Choroid plexus epithelial cell (primary cell): ENCODE measurements at regions not wholly inside any gene's neighbourhood (a gene's known extent, or its start where the extent isn't known, plus 50 kb on each side); places are given as distances from the start of the nearest gene placed in this dataset.

Experiments used
- DNase-seq: peaks from one replicate; pipeline ENCODE4 v3.0.0-alpha.2; 2010; ENCODE audit warnings: low read depth
- H3K4me3 ChIP-seq: 2 replicates; pipeline ENCODE4 v1.5.1; 2011; ENCODE audit warnings: low read depth, mild to moderate bottlenecking, control low read depth, low read length, moderate library complexity
- TF ChIP-seq, protein P1 (sequence below): conservative IDR thresholded peaks from 2 replicates; pipeline ENCODE4 v1.5.1; 2011; ENCODE audit warnings: low read depth, mild to moderate bottlenecking, control low read depth, inconsistent platforms, low read length, moderate library complexity

DNA sequence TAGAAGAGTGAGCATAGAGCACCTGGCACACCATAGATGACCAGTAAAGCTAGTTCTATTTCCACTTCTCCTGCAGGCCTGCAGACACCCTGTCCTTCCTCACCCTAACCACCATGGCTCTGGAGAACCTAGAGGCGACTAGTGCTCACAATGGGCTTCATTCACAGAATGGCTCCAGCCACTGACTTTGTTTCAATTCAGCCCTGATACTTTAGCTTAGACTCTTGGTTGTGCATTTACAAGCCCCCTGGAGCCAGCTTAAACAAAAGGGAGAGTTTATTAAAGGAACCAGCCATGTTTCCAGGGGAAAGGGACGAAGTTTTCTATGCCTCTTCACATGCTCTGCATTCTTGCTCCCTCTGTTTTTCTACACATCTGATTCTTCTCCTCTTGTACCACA is 123.7 kb downstream of the NAV1 start:
- no peak for DNase-seq
- no peak overlapping the region for H3K4me3 ChIP-seq
- TF ChIP-seq, protein P1, sequence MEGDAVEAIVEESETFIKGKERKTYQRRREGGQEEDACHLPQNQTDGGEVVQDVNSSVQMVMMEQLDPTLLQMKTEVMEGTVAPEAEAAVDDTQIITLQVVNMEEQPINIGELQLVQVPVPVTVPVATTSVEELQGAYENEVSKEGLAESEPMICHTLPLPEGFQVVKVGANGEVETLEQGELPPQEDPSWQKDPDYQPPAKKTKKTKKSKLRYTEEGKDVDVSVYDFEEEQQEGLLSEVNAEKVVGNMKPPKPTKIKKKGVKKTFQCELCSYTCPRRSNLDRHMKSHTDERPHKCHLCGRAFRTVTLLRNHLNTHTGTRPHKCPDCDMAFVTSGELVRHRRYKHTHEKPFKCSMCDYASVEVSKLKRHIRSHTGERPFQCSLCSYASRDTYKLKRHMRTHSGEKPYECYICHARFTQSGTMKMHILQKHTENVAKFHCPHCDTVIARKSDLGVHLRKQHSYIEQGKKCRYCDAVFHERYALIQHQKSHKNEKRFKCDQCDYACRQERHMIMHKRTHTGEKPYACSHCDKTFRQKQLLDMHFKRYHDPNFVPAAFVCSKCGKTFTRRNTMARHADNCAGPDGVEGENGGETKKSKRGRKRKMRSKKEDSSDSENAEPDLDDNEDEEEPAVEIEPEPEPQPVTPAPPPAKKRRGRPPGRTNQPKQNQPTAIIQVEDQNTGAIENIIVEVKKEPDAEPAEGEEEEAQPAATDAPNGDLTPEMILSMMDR: no peak

DNA sequence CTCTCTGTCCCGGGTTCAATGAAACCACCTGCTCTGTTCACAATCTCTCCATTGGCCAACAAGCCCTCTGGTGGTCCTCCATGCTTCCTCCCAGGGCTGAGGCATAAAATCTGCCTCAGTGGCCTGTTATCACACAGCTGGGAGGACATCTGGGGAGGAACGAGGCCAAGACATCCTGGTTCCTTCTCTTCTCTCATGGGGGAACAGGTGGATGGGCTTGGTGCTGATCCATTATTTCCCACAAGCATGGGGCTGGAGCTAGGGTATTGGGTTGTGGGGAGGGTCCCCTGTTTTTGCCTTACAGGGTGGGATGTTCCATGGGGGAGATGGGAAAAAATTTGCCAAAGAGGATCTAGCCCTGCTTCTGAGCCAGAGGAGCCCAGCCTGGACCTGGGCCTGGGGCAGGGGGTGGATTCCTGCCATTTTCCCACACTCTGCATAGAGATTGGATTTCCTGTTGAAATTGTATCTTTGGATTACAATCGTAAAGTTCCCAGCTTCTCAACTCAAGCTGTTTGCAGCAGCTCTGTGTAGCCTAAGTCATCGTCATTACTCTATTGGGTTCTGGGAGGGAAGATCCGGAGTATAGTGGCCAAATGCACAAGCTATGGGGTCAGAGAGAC is 124.7 kb downstream of the NAV1 start:
- DNase-seq: no peak
- TF ChIP-seq, protein P1: no peak
- H3K4me3 ChIP-seq: no peak overlapping the region

DNA sequence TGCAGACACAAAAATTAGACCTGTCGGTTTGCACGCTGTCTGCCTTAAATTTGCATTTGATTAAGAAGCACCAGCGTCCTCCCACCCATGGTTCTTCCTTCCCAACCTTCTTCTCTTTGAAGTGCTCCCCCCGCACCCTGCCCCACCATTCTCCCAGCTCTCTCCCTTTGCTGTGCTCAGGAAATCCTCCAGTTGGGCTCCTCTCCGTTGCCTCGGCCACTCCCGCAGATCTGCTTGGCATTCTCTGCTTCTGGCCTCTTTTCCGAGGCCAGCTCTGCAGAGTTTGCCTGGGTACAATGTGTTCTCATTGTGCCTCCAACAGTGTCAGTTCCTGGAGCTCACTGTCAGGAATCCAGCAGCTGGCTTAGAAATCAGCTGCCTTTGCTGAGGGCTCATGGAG is 126.1 kb downstream of the NAV1 start:
- no peak for DNase-seq
- H3K4me3 ChIP-seq: no peak overlapping the region
- TF ChIP-seq, protein P1: no peak

DNA sequence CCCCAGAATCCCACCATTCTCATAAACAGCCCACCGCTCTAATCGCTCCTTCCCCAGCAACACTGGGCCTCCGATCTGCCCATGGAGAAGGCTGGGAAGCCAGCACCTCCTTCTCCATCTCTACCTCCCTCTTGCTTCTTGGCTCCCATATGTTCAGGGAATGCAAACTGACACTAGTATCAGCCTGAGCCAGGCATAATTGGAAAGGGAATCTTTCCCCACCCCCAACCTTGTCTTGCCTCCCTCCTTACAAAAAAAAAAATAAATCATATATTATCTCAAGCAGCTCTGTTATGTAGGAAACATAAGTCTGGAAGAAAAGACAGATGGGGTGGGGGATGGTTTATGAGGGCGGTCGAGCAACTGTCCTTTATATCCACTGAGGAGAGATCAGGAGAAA is 127.2 kb downstream of the NAV1 start:
- H3K4me3 ChIP-seq: no peak overlapping the region
- DNase-seq: no peak
- TF ChIP-seq, protein P1: no peak

DNA sequence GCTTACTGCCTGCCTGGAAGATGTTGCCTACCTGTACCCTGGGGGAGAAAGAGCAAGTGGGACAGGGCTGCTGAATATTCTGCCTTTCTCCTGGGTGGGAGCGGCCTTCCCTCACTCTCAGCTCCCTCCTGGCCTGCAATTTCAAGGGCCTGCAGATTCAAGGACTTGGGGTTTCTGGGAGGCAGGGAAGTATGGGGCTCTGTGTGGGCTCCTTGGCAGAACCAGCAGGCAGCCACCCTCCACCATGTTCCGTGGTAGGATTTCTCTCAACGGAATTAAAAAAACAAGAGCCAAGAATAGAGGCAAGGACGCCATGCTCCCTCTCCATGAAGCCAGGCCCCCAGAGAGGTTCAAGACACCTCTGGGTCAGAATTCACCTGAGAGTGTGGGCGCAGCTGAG is 127.7 kb downstream of the NAV1 start:
- DNase-seq: no peak

DNA sequence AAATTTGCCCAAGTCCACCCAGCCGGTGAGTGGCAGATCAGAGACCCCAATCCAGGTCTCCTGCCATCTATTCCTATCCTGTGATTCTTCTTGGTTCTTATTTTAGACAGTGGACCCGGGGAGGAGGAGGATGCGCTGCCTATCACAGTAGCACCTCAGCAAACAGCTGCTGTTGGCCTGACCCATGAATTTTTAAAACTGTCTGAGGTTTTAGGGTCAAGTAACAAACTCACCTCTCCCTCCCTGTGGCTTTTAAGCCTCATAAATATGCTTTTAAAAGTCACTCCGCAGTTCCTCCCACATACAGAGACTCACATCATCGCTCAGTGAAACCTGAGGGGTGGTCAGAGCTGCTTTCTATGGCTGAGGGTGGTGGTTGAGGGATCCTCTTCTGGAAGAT is 128.6 kb downstream of the NAV1 start:
- no peak overlapping the region for H3K4me3 ChIP-seq
- DNase-seq: no peak
- TF ChIP-seq, protein P1: no peak

More for the DNA sequence above, 127.7 kb downstream of the NAV1 start:
- TF ChIP-seq, protein P1: no peak
- no peak overlapping the region for H3K4me3 ChIP-seq

DNA sequence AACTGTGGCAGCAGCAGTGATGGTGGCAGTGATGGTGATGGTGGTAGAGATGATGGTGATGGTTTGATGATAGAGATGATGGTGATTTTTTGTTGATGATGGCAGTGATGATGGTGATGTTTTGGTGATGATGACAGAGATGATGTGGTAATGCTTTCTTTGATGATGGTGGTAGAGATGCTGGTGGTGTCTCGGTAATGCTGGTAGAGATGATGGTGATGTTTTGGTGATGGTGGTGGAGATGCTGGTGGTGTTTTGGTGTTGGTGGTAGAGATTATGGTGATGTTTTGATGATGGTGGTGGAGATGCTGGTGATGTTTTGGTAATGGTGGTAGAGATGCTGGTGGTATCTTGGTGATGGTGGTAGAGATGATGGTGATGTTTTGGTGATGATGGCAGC is 131.6 kb downstream of the NAV1 start:
- no peak for DNase-seq
- TF ChIP-seq, protein P1: no peak
- no peak overlapping the region for H3K4me3 ChIP-seq
